GM23338 (cell line): ENCODE measurements at regions not wholly inside any gene's neighbourhood (a gene's known extent, or its start where the extent isn't known, plus 50 kb on each side); places are given as distances from the start of the nearest gene placed in this dataset.

Experiments
- ATAC-seq: fragments of 200-7000 bp; cut with Tn5 transposase; 3 replicates; pipeline ENCODE4 v1.9.1; 2020
- DNase-seq: peaks from one replicate; pipeline ENCODE4 v3.0.0-alpha.2; 2015; ENCODE audit warnings: low spot score
- H2AFZ ChIP-seq: fragments of 200-600 bp; sonication (generic); 2 replicates; pipeline ENCODE4 v1.8.0; 2016; ENCODE audit warnings: antibody characterized with exemption, mild to moderate bottlenecking, moderate library complexity
- H3F3A ChIP-seq: fragments of 200-600 bp; sonication (generic); replicated peaks from 2 replicates; pipeline ENCODE4 v1.8.0; 2017; ENCODE audit warnings: antibody characterized with exemption, mixed run types, low read depth
- H3K27ac ChIP-seq: fragments of 200-600 bp; sonication (generic); 2 replicates; pipeline ENCODE4 v1.6.1; 2016; ENCODE audit warnings: low read depth
- H3K27me3 ChIP-seq: fragments of 200-600 bp; sonication (generic); 2 replicates; pipeline ENCODE4 v1.8.0; 2016; ENCODE audit warnings: mild to moderate bottlenecking, mixed run types, moderate library complexity; ENCODE audit not compliant: insufficient read depth
- H3K36me3 ChIP-seq: fragments of 200-600 bp; sonication (generic); 2 replicates; pipeline ENCODE4 v1.8.0; 2016; ENCODE audit warnings: mild to moderate bottlenecking; ENCODE audit not compliant: insufficient read depth
- H3K4me1 ChIP-seq: fragments of 200-600 bp; sonication (generic); 2 replicates; pipeline ENCODE4 v1.8.0; 2016; ENCODE audit warnings: mild to moderate bottlenecking, moderate library complexity; ENCODE audit not compliant: insufficient read depth
- H3K4me2 ChIP-seq: fragments of 200-600 bp; sonication (generic); 2 replicates; pipeline ENCODE4 v1.7.1; 2017; ENCODE audit warnings: mixed run types
- H3K4me3 ChIP-seq: fragments of 200-600 bp; sonication (generic); 2 replicates; pipeline ENCODE4 v1.6.1; 2016; ENCODE audit warnings: mixed run types
- H3K79me2 ChIP-seq: fragments of 200-600 bp; sonication (generic); replicated peaks from 2 replicates; pipeline ENCODE4 v1.8.0; 2017; ENCODE audit warnings: mild to moderate bottlenecking; ENCODE audit not compliant: insufficient read depth
- H3K9me2 ChIP-seq: fragments of 200-600 bp; sonication (generic); 2 replicates; pipeline ENCODE4 v1.8.0; 2017; ENCODE audit not compliant: insufficient read depth
- H4K20me1 ChIP-seq: fragments of 200-600 bp; sonication (generic); replicated peaks from 2 replicates; pipeline ENCODE4 v1.8.0; 2017; ENCODE audit warnings: mild to moderate bottlenecking; ENCODE audit not compliant: insufficient read depth
- H3K27ac Mint-ChIP-seq: 2 replicates; pipeline ENCODE4 v1.8.0; 2020; ENCODE audit warnings: inconsistent platforms, mild to moderate bottlenecking, moderate library complexity, mixed read lengths
- H3K27me3 Mint-ChIP-seq: 3 replicates; pipeline ENCODE4 v1.8.0; 2022; ENCODE audit warnings: low read depth, mild to moderate bottlenecking, moderate library complexity, mixed read lengths, inconsistent platforms; ENCODE audit not compliant: insufficient read depth, poor library complexity
- H3K36me3 Mint-ChIP-seq: 3 replicates; pipeline ENCODE4 v1.8.0; 2021; ENCODE audit warnings: low read depth, mild to moderate bottlenecking, inconsistent platforms, moderate library complexity, mixed read lengths
- H3K4me1 Mint-ChIP-seq: 3 replicates; pipeline ENCODE4 v1.8.0; 2020; ENCODE audit warnings: mild to moderate bottlenecking, inconsistent platforms, mixed read lengths
- H3K4me3 Mint-ChIP-seq: 3 replicates; pipeline ENCODE4 v1.8.0; 2021; ENCODE audit warnings: moderate library complexity, mild to moderate bottlenecking, inconsistent platforms, mixed read lengths
- H3K9me3 Mint-ChIP-seq: 3 replicates; pipeline ENCODE4 v1.8.0; 2020; ENCODE audit warnings: moderate library complexity, mild to moderate bottlenecking, inconsistent platforms, mixed read lengths
- CREB1 ChIP-seq: fragments of 250-450 bp; sonication (Bioruptor Pico); IDR thresholded peaks from 2 replicates; pipeline ENCODE4 v1.5.0; 2020; ENCODE audit warnings: low read depth, mild to moderate bottlenecking, moderate library complexity
- EZH2 ChIP-seq: fragments of 200-600 bp; sonication (generic); IDR thresholded peaks from one replicate; pipeline ENCODE4 v1.8.0; 2017; ENCODE audit warnings: antibody characterized with exemption, mild to moderate bottlenecking, low read depth; ENCODE audit not compliant: unreplicated experiment
- EZH2phosphoT487 ChIP-seq: fragments of 200-600 bp; sonication (generic); IDR thresholded peaks from one replicate; pipeline ENCODE4 v1.8.1; 2018; ENCODE audit warnings: antibody characterized with exemption; ENCODE audit not compliant: unreplicated experiment
- JUNB ChIP-seq: IDR thresholded peaks from one replicate; pipeline ENCODE4 v1.6.1; 2016; ENCODE audit warnings: antibody characterized with exemption; ENCODE audit not compliant: unreplicated experiment
- NANOG ChIP-seq: IDR thresholded peaks from 2 replicates; pipeline ENCODE4 v1.6.1; 2016; ENCODE audit warnings: antibody characterized with exemption, borderline replicate concordance
- POLR2AphosphoS5 ChIP-seq: IDR thresholded peaks from 2 replicates; pipeline ENCODE4 v1.6.1; 2016; ENCODE audit warnings: antibody characterized with exemption, low read depth
- ZNF331 ChIP-seq: fragments of 250-450 bp; sonication (Bioruptor Pico); IDR thresholded peaks from 2 replicates; pipeline ENCODE4 v1.5.0; 2020; ENCODE audit warnings: low read depth, mild to moderate bottlenecking, moderate library complexity
- TF ChIP-seq, protein P1 (sequence below), 2 experiments: fragments of 200-600 bp in 1 of 2; sonication (generic) in 1 of 2; conservative IDR thresholded peaks; 2 replicates each; pipeline versions ENCODE4 v1.5.1 to v1.6.1; 2016 to 2017; ENCODE audit warnings: antibody characterized with exemption in 2 of 2, low read depth in 2 of 2, mild to moderate bottlenecking in 2 of 2, moderate library complexity in 1 of 2
- TF ChIP-seq, protein P2 (sequence below): IDR thresholded peaks from one replicate; pipeline ENCODE4 v1.6.1; 2018; ENCODE audit warnings: antibody characterized with exemption; ENCODE audit not compliant: unreplicated experiment
- TF ChIP-seq, protein P3 (sequence below): IDR thresholded peaks from 2 replicates; pipeline ENCODE4 v1.6.1; 2016; ENCODE audit warnings: antibody characterized with exemption

DNA sequence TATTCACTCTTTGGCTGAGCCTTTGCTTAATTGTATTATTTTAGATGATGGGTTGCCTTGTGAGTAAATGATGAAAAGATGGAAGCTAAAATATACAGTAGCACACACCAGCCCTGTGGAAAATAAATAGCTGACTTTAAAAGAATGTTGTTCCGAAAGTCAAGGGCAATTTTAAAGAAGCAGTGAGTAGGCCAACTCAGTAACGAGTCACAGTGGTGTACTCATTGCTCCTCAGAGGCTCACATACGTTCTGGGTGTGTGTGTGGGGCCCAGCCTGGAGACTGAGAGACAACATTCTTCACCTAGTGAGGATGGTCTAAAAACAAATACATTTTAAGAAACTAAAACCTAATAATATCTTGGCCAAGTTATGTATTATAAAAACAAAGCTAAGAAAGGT, 640.3 kb downstream of the TRIML1 start:
- ATAC-seq = no peak
- no peak overlapping the region for H3K4me2 ChIP-seq
- no peak overlapping the region for H2AFZ ChIP-seq
- H3K36me3 ChIP-seq = no peaks in the 10 kb centered on the region
- TF ChIP-seq POLR2AphosphoS5 = no peak
- no peak for TF ChIP-seq EZH2
- TF ChIP-seq JUNB = no peak
- TF ChIP-seq, protein P1, sequence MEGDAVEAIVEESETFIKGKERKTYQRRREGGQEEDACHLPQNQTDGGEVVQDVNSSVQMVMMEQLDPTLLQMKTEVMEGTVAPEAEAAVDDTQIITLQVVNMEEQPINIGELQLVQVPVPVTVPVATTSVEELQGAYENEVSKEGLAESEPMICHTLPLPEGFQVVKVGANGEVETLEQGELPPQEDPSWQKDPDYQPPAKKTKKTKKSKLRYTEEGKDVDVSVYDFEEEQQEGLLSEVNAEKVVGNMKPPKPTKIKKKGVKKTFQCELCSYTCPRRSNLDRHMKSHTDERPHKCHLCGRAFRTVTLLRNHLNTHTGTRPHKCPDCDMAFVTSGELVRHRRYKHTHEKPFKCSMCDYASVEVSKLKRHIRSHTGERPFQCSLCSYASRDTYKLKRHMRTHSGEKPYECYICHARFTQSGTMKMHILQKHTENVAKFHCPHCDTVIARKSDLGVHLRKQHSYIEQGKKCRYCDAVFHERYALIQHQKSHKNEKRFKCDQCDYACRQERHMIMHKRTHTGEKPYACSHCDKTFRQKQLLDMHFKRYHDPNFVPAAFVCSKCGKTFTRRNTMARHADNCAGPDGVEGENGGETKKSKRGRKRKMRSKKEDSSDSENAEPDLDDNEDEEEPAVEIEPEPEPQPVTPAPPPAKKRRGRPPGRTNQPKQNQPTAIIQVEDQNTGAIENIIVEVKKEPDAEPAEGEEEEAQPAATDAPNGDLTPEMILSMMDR (conservative IDR thresholded peaks at IDR 0.05; ENCODE audit: low read depth in 2 of 2) = no peak
- TF ChIP-seq CREB1 (CRISPR knock-in tag) = no peak
- TF ChIP-seq, protein P2, sequence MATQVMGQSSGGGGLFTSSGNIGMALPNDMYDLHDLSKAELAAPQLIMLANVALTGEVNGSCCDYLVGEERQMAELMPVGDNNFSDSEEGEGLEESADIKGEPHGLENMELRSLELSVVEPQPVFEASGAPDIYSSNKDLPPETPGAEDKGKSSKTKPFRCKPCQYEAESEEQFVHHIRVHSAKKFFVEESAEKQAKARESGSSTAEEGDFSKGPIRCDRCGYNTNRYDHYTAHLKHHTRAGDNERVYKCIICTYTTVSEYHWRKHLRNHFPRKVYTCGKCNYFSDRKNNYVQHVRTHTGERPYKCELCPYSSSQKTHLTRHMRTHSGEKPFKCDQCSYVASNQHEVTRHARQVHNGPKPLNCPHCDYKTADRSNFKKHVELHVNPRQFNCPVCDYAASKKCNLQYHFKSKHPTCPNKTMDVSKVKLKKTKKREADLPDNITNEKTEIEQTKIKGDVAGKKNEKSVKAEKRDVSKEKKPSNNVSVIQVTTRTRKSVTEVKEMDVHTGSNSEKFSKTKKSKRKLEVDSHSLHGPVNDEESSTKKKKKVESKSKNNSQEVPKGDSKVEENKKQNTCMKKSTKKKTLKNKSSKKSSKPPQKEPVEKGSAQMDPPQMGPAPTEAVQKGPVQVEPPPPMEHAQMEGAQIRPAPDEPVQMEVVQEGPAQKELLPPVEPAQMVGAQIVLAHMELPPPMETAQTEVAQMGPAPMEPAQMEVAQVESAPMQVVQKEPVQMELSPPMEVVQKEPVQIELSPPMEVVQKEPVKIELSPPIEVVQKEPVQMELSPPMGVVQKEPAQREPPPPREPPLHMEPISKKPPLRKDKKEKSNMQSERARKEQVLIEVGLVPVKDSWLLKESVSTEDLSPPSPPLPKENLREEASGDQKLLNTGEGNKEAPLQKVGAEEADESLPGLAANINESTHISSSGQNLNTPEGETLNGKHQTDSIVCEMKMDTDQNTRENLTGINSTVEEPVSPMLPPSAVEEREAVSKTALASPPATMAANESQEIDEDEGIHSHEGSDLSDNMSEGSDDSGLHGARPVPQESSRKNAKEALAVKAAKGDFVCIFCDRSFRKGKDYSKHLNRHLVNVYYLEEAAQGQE = no peak
- TF ChIP-seq, protein P3, sequence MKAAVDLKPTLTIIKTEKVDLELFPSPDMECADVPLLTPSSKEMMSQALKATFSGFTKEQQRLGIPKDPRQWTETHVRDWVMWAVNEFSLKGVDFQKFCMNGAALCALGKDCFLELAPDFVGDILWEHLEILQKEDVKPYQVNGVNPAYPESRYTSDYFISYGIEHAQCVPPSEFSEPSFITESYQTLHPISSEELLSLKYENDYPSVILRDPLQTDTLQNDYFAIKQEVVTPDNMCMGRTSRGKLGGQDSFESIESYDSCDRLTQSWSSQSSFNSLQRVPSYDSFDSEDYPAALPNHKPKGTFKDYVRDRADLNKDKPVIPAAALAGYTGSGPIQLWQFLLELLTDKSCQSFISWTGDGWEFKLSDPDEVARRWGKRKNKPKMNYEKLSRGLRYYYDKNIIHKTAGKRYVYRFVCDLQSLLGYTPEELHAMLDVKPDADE = no peak
- no peak for TF ChIP-seq NANOG
- TF ChIP-seq ZNF331 (CRISPR knock-in tag) = no peak
- TF ChIP-seq EZH2phosphoT487 = no peak
- no peaks in the 10 kb centered on the region for H3K79me2 ChIP-seq
- H3K27me3 ChIP-seq = no peaks in the 10 kb centered on the region
- H3K9me3 Mint-ChIP-seq = no peaks in the 10 kb centered on the region
- DNase-seq = no peak
- no peak overlapping the region for H3K4me3 ChIP-seq
- no peaks in the 10 kb centered on the region for H3F3A ChIP-seq
- no peak overlapping the region; the same call in 1 of the 2 replicates for H3K27ac Mint-ChIP-seq
- H3K4me3 Mint-ChIP-seq = no peak overlapping the region
- no peaks in the 10 kb centered on the region for H3K9me2 ChIP-seq
- H3K27ac ChIP-seq = no peak overlapping the region
- peaks cover 5% of the 10 kb centered on the region; the same call in 1 of the 2 replicates for H3K4me1 ChIP-seq
- no peaks in the 10 kb centered on the region for H3K36me3 Mint-ChIP-seq
- H3K27me3 Mint-ChIP-seq = peaks cover 2% of the 10 kb centered on the region
- H4K20me1 ChIP-seq = no peaks in the 10 kb centered on the region
- H3K4me1 Mint-ChIP-seq = peaks cover 5% of the 10 kb centered on the region; the same call in 2 of the 3 replicates

DNA sequence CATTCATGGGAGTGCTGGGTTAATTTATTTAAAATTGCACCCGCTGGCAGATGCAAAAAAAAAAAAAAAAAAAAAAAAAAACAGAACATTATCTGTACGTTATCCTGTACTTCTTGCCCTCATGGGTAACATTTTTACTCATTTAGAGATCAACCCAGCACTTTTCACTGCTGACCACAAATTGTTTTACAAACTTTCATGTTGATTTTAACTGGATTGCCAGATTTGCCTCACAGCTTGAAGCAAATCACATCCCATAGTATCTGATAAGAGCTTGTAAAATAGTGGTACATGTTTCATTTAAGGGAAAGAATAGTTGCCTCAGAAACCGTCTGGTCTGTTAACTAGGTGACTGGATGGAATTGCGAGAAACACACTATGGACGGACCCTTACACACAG, 640.8 kb downstream of the TRIML1 start:
- Histone ChIP-seq H3K4me1 (peaks cover under 1% of the 10 kb centered on the region; the same call in 1 of the 2 replicates), H3K27me3 (no peaks in the 10 kb centered on the region), H3F3A (no peaks in the 10 kb centered on the region), H2AFZ (no peak overlapping the region), H3K79me2 (no peaks in the 10 kb centered on the region), H3K36me3 (no peaks in the 10 kb centered on the region), H3K4me3 (no peak overlapping the region), H4K20me1 (no peaks in the 10 kb centered on the region), H3K9me2 (no peaks in the 10 kb centered on the region), H3K4me2 (no peak overlapping the region), H3K27ac (no peak overlapping the region)
- no peaks in the 10 kb centered on the region for H3K9me3 Mint-ChIP-seq
- peaks cover 2% of the 10 kb centered on the region for H3K27me3 Mint-ChIP-seq
- no peak overlapping the region for H3K27ac Mint-ChIP-seq
- no peaks in the 10 kb centered on the region for H3K36me3 Mint-ChIP-seq
- DNase-seq (no peak), ATAC-seq (no peak)
- 0 out of 3 replicates have a peak, but pooled peaks cover under 1% of the 10 kb centered on the region for H3K4me1 Mint-ChIP-seq
- H3K4me3 Mint-ChIP-seq = no peak overlapping the region
- TF ChIP-seq, protein P3 = no peak
- no peak for TF ChIP-seq CREB1 (CRISPR knock-in tag)
